ENCODE measurements at regions not wholly inside any gene's neighbourhood (a gene's known extent, or its start where the extent isn't known, plus 50 kb on each side); places are given as distances from the start of the nearest gene placed in this dataset.
"Not testable (repeated sequence)": the region's sequence is repeated elsewhere in the genome, so short reads cannot be mapped to it uniquely, and the experiment has no call there.

- H3K9me3 ChIP-seq (replicated peaks; ENCODE audit: control insufficient read depth, insufficient read depth, low read length), result no peaks in the 10 kb centered on the region
- POLR2A ChIA-PET, result no interaction called here
- TF ChIP-seq EZH2 (IDR thresholded peaks at IDR 0.05; ENCODE audit: borderline replicate concordance, low read depth, low read length, severe bottlenecking) (no peak), GATA2 (IDR thresholded peaks at IDR 0.05; ENCODE audit: insufficient read depth, insufficient read length, low read depth, low read length) (no peak), POLR2AphosphoS5 (IDR thresholded peaks at IDR 0.05; ENCODE audit: insufficient read depth, low read depth, low read length) (no peak), MYC (IDR thresholded peaks at IDR 0.05; ENCODE audit: low read depth, low read length) (no peak), JUN (IDR thresholded peaks at IDR 0.05; ENCODE audit: borderline replicate concordance, insufficient read depth, insufficient read length, low read depth) (no peak), FOS (IDR thresholded peaks at IDR 0.05; ENCODE audit: borderline replicate concordance, insufficient read depth, low read length) (no peak), CTCF (IDR thresholded peaks at IDR 0.05; ENCODE audit: extremely low read depth in 1 of 2, insufficient read depth in 1 of 2, low read depth in 1 of 2, low read length in 2 of 2) (no peak), POLR2A (IDR thresholded peaks at IDR 0.05; ENCODE audit: low read depth, low read length) (no peak), MAX (IDR thresholded peaks at IDR 0.05; ENCODE audit: insufficient read depth, insufficient read length) (no peak)
- FAIRE-seq (no peak), DNase-seq (ENCODE audit: low read depth, low spot score) (no peak)
- H2AFZ ChIP-seq (ENCODE audit: low read depth, low read length), result no peak overlapping the region
- intact Hi-C loops (cut with micrococcal nuclease), result no loop called here
- H3K79me2 ChIP-seq (ENCODE audit: control insufficient read depth, insufficient read depth, low read length), result no peaks in the 10 kb centered on the region
- no peaks in the 10 kb centered on the region for H3K9me1 ChIP-seq (replicated peaks; ENCODE audit: control insufficient read depth, extremely low read depth, insufficient read depth, low read length)
- no peak overlapping the region for H3K27ac ChIP-seq (ENCODE audit: insufficient read depth, low read depth, low read length)
- no peaks in the 10 kb centered on the region for H3K4me1 ChIP-seq (ENCODE audit: control insufficient read depth, extremely low read depth, insufficient read depth, low read length)
- dilution Hi-C loops (cut with MboI; ENCODE audit: extremely low pct_ligation_motif_present, low sequenced_read_pairs), result no loop called here
- H4K20me1 ChIP-seq (replicated peaks; ENCODE audit: control insufficient read depth, extremely low read depth, insufficient read depth, low read length), result no peaks in the 10 kb centered on the region
- H3K9ac ChIP-seq (replicated peaks; ENCODE audit: extremely low read depth, insufficient read depth, low read length), result no peak overlapping the region
- no peak overlapping the region for H3K4me2 ChIP-seq (ENCODE audit: insufficient read depth, low read length)
- no peak overlapping the region for H3K4me3 ChIP-seq (replicated peaks in 1 of 3; ENCODE audit: insufficient read depth in 1 of 3, low read depth in 1 of 3, low read length in 3 of 3)
- BruUV-seq (replicated peaks), result no TSS peak
- H3K27me3 ChIP-seq (ENCODE audit: control insufficient read depth in 2 of 2, insufficient read depth in 2 of 2, low read length in 2 of 2), result no peaks in the 10 kb centered on the region
- no peaks in the 10 kb centered on the region for H3K36me3 ChIP-seq (ENCODE audit: control insufficient read depth in 2 of 2, extremely low read depth in 1 of 2, insufficient read depth in 2 of 2, low read length in 2 of 2)
- CTCF ChIA-PET, result no interaction called here
Measured at GRCh38 chr9:2396622-2397285, 224.8 kb upstream of the VLDLR start.

- H3K9ac ChIP-seq (replicated peaks; ENCODE audit: extremely low read depth, insufficient read depth, low read length); H3K9me1 ChIP-seq (replicated peaks; ENCODE audit: control insufficient read depth, extremely low read depth, insufficient read depth, low read length); intact Hi-C loops (cut with micrococcal nuclease); H4K20me1 ChIP-seq (replicated peaks; ENCODE audit: control insufficient read depth, extremely low read depth, insufficient read depth, low read length); H3K4me1 ChIP-seq (ENCODE audit: control insufficient read depth, extremely low read depth, insufficient read depth, low read length); H3K36me3 ChIP-seq (ENCODE audit: control insufficient read depth in 2 of 2, extremely low read depth in 1 of 2, insufficient read depth in 2 of 2, low read length in 2 of 2); H3K9me3 ChIP-seq (replicated peaks; ENCODE audit: control insufficient read depth, insufficient read depth, low read length); DNase-seq (ENCODE audit: low read depth, low spot score); H3K4me2 ChIP-seq (ENCODE audit: insufficient read depth, low read length); dilution Hi-C loops (cut with MboI; ENCODE audit: extremely low pct_ligation_motif_present, low sequenced_read_pairs); H2AFZ ChIP-seq (ENCODE audit: low read depth, low read length); H3K27me3 ChIP-seq (ENCODE audit: control insufficient read depth in 2 of 2, insufficient read depth in 2 of 2, low read length in 2 of 2); H3K27ac ChIP-seq (ENCODE audit: insufficient read depth, low read depth, low read length); H3K79me2 ChIP-seq (ENCODE audit: control insufficient read depth, insufficient read depth, low read length); FAIRE-seq; H3K4me3 ChIP-seq (replicated peaks in 1 of 3; ENCODE audit: insufficient read depth in 1 of 3, low read depth in 1 of 3, low read length in 3 of 3); CTCF ChIA-PET; POLR2A ChIA-PET; BruUV-seq (replicated peaks): not testable (repeated sequence)
Measured at GRCh38 chr9:2397875-2398274, 223.7 kb upstream of the VLDLR start.

- BruUV-seq (replicated peaks); H3K27me3 ChIP-seq (ENCODE audit: control insufficient read depth in 2 of 2, insufficient read depth in 2 of 2, low read length in 2 of 2); H3K27ac ChIP-seq (ENCODE audit: insufficient read depth, low read depth, low read length); H3K4me3 ChIP-seq (replicated peaks in 1 of 3; ENCODE audit: insufficient read depth in 1 of 3, low read depth in 1 of 3, low read length in 3 of 3); POLR2A ChIA-PET; H3K9me3 ChIP-seq (replicated peaks; ENCODE audit: control insufficient read depth, insufficient read depth, low read length); DNase-seq (ENCODE audit: low read depth, low spot score); H2AFZ ChIP-seq (ENCODE audit: low read depth, low read length); H3K4me1 ChIP-seq (ENCODE audit: control insufficient read depth, extremely low read depth, insufficient read depth, low read length); H3K9ac ChIP-seq (replicated peaks; ENCODE audit: extremely low read depth, insufficient read depth, low read length); H3K9me1 ChIP-seq (replicated peaks; ENCODE audit: control insufficient read depth, extremely low read depth, insufficient read depth, low read length); dilution Hi-C loops (cut with MboI; ENCODE audit: extremely low pct_ligation_motif_present, low sequenced_read_pairs); H3K79me2 ChIP-seq (ENCODE audit: control insufficient read depth, insufficient read depth, low read length); intact Hi-C loops (cut with micrococcal nuclease); FAIRE-seq; H3K36me3 ChIP-seq (ENCODE audit: control insufficient read depth in 2 of 2, extremely low read depth in 1 of 2, insufficient read depth in 2 of 2, low read length in 2 of 2); H4K20me1 ChIP-seq (replicated peaks; ENCODE audit: control insufficient read depth, extremely low read depth, insufficient read depth, low read length); CTCF ChIA-PET; H3K4me2 ChIP-seq (ENCODE audit: insufficient read depth, low read length): not testable (repeated sequence)
Measured at GRCh38 chr9:2401746-2402145, 219.8 kb upstream of the VLDLR start.
